GM19372 (cell line): ENCODE measurements at regions not wholly inside any gene's neighbourhood (a gene's known extent, or its start where the extent isn't known, plus 50 kb on each side); places are given as distances from the start of the nearest gene placed in this dataset.

Experiments
- ATAC-seq: cut with Tn5 transposase; IDR thresholded peaks from one replicate; pipeline ENCODE4 v1.9.1; 2021; ENCODE audit warnings: mild to moderate bottlenecking, low read depth, moderate library complexity; ENCODE audit not compliant: unreplicated experiment

- no peak for ATAC-seq
Observed at GRCh38 chr10:113399065-113399464, 153.8 kb upstream of the HABP2 start.

DNA sequence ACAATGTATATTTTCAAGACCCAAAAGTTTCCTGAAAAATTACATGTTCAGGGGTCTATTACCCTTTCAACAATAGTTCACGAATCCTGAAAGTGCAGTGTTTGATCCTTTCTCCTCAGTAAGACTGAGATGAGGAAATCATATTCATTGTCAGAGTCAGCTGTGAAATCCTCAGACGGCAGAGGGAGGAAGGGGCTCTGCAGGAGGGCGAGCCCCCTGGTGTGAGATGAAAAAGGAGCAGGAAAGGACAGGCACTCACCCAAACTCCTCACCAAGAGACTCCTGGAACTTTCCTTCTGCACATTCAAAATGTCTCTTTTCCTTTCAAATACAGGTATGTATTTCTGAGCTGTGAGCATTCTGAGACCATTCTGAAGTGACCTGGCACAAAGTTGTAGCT lies 150.3 kb upstream of the HABP2 start:
- ATAC-seq = no peak

DNA sequence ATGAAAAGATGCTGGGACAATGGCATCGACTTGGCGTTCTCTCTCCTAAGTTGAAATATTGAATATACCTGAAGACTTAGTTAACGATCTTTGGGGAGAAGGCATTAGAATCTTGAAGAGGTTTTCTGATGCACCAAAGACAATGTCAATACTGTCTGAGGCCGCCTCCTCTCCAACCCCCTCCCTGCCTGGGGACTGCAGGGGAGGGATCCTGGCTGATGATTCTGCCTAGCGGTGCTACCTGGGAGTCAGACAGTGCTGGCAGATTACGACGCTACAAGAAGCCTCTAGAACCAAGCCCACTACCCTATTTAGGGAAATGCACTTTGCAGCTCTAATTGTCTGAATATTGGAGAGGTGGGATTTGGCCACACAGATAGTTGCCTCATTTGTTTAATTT lies 145.6 kb upstream of the HABP2 start:
- no peak for ATAC-seq

DNA sequence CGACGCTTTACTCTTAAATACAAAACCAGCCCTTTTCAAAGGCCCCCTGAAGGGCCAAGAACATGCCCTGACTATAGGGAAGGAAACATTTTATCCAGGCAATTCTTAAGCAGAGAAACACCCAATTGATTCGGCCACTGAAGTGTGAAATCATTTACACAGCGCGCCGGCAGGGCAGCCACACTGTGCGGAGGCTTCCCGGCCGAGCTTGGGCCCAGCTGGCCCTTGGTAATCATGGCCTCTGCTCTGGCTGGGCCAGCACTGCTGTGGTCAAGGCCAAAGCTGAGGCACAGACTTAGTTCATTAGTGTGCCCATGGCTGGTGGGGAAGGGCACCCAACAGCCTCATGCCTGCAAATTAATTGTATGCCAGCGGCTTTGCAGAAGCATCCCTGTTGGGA lies 143.7 kb upstream of the HABP2 start:
- no peak for ATAC-seq

GRCh38 chr10:113410618-113411017 lies 142.2 kb upstream of the HABP2 start:
- ATAC-seq = no peak

GRCh38 chr10:113411456-113411855 lies 141.4 kb upstream of the HABP2 start:
- no peak for ATAC-seq

- ATAC-seq = no peak
Observed at GRCh38 chr10:113412161-113412560, 140.7 kb upstream of the HABP2 start.

GRCh38 chr10:113414543-113414942 lies 138.3 kb upstream of the HABP2 start:
- no peak for ATAC-seq

DNA sequence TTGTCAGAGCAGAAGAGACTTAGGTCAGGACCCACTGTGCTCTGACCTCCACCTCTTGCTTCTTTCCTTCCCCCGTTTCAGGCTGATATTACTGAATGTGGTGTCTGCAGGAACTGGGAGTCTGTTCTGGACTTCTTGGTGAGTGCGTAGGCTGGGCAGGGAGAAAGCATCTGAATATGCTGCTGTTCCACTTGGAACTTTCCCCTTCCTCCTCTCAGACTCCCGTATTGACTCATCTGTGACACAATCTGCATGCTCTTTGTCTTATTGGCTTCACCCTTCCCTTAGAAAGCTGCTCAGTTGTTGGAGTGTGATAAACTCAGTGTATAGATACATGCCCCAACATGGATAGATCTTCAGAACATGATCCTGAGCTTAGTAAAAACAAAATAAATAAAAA lies 137.6 kb upstream of the HABP2 start:
- ATAC-seq = no peak

DNA sequence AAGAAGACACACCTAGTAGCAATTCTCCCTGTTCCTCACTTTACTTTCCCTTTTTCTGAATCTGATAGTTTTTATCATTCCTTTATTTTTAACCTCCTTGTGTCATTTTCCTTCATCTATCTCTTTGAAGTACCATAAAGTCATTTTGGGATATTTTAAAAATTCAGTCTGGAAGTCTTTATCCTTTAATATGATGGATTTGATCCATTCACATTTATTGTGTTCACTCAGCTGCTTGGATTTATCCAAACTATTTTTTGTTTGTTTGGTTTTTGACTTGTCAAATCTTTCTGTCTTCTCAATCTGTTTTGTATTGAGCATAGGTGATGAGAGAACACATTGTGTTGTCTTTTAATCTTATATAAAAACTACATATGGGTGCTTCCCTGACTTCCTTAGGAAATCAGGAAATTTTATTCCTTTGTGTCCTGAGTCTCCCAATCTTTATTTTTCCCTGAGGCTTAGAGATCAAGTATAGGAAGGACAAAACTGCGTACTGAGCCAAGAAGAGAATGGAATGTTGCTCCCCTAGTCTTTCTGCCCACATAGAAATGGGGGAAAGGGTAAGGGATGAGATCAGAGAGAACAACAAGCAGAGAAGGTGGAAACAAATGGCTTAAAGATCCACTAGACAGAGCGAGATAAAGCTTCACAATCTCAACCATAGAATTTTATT lies 132.7 kb upstream of the HABP2 start:
- ATAC-seq = no peak

DNA sequence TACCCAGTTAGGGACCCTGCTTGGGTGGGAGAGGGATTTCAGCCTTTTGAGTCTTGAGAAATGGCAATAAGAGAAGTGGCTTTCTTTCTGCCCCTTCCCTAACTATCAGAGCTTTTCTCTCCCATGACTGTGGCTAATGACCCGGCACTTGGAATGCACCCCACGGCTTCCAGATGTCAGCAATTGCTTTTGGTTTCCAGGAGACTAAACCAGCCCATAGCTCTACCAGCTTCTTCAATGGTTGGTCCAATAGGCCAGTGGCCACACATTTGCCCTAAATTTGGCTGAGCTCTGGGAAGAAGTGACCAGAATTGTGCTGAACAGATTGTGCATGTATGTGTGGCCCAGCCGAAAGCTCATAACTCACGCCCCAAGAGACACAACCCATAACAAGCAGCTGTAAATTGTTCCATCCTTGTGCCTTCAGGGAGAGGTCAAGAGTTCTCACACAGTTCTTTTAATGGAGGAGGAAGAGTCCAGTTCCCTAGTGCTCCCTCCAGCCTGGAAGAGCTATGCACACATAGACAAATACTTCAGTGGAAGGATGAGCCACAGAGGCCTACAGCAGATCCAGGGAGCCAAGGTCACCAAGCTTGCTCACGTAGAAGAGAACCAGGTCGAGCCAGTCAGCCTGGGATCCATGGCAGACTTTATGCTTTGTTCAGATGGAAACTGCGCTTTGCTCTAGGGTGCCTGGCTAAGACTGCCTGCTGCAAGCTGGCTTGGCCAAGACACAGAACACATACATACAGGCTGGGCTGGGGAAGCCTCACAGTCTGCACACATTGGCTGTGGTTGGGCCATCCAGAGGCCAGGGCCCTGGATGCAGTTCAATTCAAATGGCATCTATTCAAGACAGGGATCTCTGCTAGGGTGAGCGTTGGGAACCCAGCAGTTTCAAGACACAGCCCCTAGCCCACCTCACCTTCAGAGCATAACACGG lies 131.8 kb upstream of the HABP2 start:
- no peak for ATAC-seq

GRCh38 chr10:113422371-113422770 lies 130.5 kb upstream of the HABP2 start:
- no peak for ATAC-seq

GRCh38 chr10:113423981-113424721 lies 128.7 kb upstream of the HABP2 start:
- no peak for ATAC-seq

DNA sequence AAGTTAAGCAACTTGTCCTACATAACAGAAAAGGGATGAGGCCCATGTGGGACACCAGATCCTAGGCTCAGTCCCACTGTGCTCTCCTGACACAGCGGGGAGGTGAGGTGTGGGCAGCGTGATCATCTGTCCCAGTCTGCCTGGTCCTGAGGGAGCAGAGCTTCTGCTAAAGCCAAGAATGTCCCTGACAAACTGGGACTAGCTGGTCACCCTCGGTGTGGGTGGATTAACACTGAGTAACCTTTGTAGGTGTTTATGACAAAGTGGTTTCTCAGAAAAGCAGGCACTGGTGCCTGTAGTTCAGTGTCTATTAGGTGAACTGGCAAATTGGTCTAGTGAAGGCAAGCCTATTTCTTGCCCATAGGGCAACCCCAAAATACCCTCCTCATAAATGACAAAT lies 127.8 kb upstream of the HABP2 start:
- ATAC-seq = no peak

GRCh38 chr10:113425541-113425951 lies 127.3 kb upstream of the HABP2 start:
- ATAC-seq = no peak

DNA sequence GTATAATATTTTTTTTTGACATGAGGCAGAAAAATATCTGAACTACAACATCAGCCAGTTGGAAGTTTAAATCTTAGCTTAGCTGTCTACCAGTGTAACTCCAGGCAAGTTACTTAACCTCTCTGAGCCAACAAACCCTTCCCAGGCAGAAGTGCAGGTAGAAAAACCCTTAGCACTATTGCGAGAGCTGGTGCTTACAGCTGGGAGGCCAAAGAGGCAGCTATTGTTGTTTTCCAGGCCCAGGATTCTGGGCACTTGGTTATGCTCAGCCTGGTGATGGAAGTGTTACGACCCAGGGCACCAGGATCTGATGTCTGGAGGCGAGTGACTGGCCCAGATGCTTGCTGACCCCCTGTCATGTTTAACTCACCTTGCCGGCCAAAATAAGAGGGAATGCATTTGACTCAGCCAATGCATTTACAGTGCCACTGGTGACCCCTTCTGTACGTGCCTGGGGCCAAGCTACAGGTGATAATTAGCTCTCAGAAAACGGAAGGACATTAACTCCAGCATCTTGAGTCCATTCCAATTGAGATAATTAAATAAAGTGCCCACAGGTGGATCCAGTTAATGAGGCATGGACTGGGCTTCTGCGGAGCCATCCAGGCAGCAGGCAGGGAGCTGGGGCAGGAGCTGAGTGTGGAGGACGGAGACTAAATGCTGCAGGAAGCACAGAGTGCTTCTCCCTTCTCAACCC lies 126.5 kb upstream of the HABP2 start:
- no peak for ATAC-seq

- ATAC-seq = no peak
Observed at GRCh38 chr10:113427236-113427735, 125.6 kb upstream of the HABP2 start.

DNA sequence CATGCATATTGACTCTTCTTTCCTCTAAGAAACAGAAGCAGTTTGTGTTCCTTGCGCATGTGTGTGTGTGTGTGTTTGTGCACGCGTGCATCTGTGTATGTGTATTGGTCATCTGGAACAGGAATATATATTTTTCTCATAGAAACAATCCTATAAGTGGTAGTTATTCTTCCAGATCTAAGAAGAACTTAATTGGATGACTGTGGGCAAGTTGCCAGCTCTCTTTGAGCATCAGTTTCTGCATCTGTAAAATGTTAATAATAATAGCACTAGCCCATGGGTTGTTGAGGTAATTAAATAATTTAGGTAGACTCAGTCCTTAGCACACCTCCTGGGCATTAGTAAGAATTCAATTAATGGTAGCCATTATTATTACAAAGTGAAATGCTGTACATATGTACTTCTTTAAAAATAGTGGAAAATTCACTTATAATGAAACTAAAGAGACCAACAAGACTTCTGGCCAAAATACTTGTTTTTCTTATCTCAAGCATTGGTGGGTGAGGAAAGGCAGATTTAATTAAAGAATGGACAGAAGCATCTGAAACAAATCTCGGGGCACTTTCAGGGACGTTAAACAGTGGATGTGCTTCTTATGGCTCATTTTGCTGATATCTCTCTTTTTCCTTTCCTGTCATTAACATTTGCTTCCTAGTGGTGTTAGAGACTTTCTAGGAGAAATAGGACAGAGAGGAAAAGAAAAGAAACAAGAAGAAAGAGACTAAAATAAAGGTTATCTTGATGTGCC lies 124.9 kb upstream of the HABP2 start:
- ATAC-seq = no peak

- ATAC-seq = no peak
Observed at GRCh38 chr10:113430634-113431397, 122.0 kb upstream of the HABP2 start.
